ENCODE measurements at regions not wholly inside any gene's neighbourhood (a gene's known extent, or its start where the extent isn't known, plus 50 kb on each side); places are given as distances from the start of the nearest gene placed in this dataset.

DNA sequence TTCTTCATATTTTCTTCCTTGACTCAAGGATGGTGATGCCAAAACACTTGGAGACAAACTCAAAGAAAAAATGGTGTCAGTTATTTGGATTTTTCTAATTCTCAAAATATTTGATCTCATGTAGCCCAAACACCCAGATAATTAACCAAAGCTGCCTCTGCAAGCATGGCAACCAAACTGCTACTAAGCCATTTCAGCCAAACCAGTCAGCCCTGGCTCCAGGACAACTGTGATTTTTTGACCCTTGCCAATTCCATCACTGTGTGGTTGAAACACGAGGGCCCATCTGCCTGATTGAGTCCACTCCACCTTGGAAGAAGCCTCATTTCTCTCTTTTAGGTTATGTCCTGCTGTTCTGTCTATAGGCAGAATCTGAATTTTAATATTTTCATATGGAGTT is 277.4 kb downstream of the BLID start:
- no peak for TF ChIP-seq CTCF (conservative IDR thresholded peaks at IDR 0.05; ENCODE audit: low read length)
- TF ChIP-seq EZH2phosphoT487 (IDR thresholded peaks at IDR 0.05; ENCODE audit: borderline replicate concordance, low read depth, low read length), result no peak
